Endodermal cell (in vitro differentiated cells): ENCODE measurements at regions not wholly inside any gene's neighbourhood (a gene's known extent, or its start where the extent isn't known, plus 50 kb on each side); places are given as distances from the start of the nearest gene placed in this dataset.

Experiments
- DNase-seq: peaks from one replicate; pipeline ENCODE4 v3.0.0-alpha.2; 2017
- H3K27ac ChIP-seq: 2 replicates; pipeline ENCODE4 v1.5.1; 2013; ENCODE audit warnings: mild to moderate bottlenecking, low read depth, low read length, moderate library complexity
- H3K27me3 ChIP-seq: 2 replicates; pipeline ENCODE4 v1.6.1; 2013; ENCODE audit warnings: mild to moderate bottlenecking, low read length, moderate library complexity; ENCODE audit not compliant: insufficient read depth, control insufficient read depth, poor library complexity, severe bottlenecking
- H3K36me3 ChIP-seq: 2 replicates; pipeline ENCODE4 v1.7.0; 2013; ENCODE audit warnings: mild to moderate bottlenecking, low read length, moderate library complexity; ENCODE audit not compliant: control insufficient read depth, insufficient read depth
- H3K4me1 ChIP-seq: one replicate; pipeline ENCODE4 v1.7.0; 2013; ENCODE audit warnings: low read length; ENCODE audit not compliant: control insufficient read depth, insufficient read depth
- H3K4me3 ChIP-seq: 2 replicates; pipeline ENCODE4 v1.5.1; 2013; ENCODE audit warnings: mild to moderate bottlenecking, low read length, moderate library complexity
- H3K9ac ChIP-seq: 2 replicates; pipeline ENCODE4 v1.6.1; 2013; ENCODE audit warnings: mild to moderate bottlenecking, low read length, moderate library complexity; ENCODE audit not compliant: poor library complexity, severe bottlenecking; ENCODE audit errors: extremely low read depth
- H3K9me3 ChIP-seq: 2 replicates; pipeline ENCODE4 v1.6.1; 2013; ENCODE audit warnings: mild to moderate bottlenecking, low read length, moderate library complexity; ENCODE audit not compliant: control insufficient read depth
- H3K27ac Mint-ChIP-seq: 2 replicates; pipeline ENCODE4 v1.8.0; 2020; ENCODE audit warnings: mixed read lengths
- H3K27me3 Mint-ChIP-seq: 2 replicates; pipeline ENCODE4 v1.8.0; 2021; ENCODE audit warnings: mild to moderate bottlenecking, mixed read lengths; ENCODE audit not compliant: insufficient read depth
- H3K36me3 Mint-ChIP-seq: 2 replicates; pipeline ENCODE4 v1.8.0; 2020; ENCODE audit warnings: low read depth, mixed read lengths
- H3K4me1 Mint-ChIP-seq: 2 replicates; pipeline ENCODE4 v1.8.0; 2020; ENCODE audit warnings: mixed read lengths
- H3K4me3 Mint-ChIP-seq: 2 replicates; pipeline ENCODE4 v1.8.0; 2020; ENCODE audit warnings: mild to moderate bottlenecking, moderate library complexity, mixed read lengths
- H3K9me3 Mint-ChIP-seq: 2 replicates; pipeline ENCODE4 v1.8.0; 2020; ENCODE audit warnings: mild to moderate bottlenecking, mixed read lengths
- CTCF ChIP-seq: fragments of 200-600 bp; sonication (generic); conservative IDR thresholded peaks from 2 replicates; pipeline ENCODE4 v1.5.0; 2021; ENCODE audit warnings: antibody characterized with exemption, mild to moderate bottlenecking
- WGBS, 2 experiments: methylation state at CpG; one replicate each; pipeline versions ENCODE4 v1.1.5 to v1.1.7; 2013; ENCODE audit warnings: missing lambda C conversion rate in 2 of 2, mixed read lengths in 1 of 2; ENCODE audit not compliant: insufficient coverage in 1 of 2, insufficient read length in 1 of 2; 5-methylcytosine and 5-hydroxymethylcytosine counted together

DNA sequence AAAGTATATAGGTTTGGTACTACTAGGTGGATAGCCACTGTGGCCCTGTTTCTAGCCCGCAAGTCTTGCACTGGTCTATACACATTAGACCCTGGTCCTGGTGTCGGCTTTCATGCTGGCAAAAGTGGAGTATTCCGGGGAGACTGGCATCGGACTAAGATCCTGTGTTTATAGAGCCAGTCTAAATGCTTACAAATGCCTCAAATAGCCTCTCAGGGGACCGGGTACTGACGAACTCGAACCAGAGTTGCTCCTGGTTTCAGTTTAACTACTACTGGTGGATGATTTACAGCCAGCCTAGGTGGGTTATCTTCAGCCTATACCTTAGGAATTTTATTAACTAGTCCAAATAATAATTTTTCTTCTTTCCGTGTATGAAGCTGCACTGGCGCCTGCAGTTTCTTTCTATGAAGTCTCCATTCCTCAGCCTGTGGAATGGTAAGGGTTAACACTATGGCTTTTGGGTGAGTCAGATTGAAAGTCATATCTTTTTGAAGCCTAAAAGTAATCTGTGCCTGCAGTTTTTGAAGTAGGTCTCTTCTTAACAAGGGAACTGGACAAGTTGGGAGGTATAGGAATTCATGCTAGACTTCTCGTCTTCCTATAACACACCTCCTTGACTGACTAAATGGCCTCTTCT, 51.3 kb downstream of the OR10H4 start:
- no peak overlapping the region for H3K4me3 Mint-ChIP-seq
- H3K9me3 Mint-ChIP-seq: peaks cover 97% of the 10 kb centered on the region
- Histone ChIP-seq H3K4me1 (no peaks in the 10 kb centered on the region), H3K9me3 (peaks cover 66% of the 10 kb centered on the region), H3K9ac (no peak overlapping the region), H3K27me3 (no peaks in the 10 kb centered on the region), H3K36me3 (no peaks in the 10 kb centered on the region), H3K27ac (no peak overlapping the region), H3K4me3 (no peak overlapping the region)
- no peak for DNase-seq
- TF ChIP-seq CTCF: no peak
- no peaks in the 10 kb centered on the region for H3K27me3 Mint-ChIP-seq
- H3K36me3 Mint-ChIP-seq: no peaks in the 10 kb centered on the region
- H3K4me1 Mint-ChIP-seq: no peaks in the 10 kb centered on the region
- no peak overlapping the region for H3K27ac Mint-ChIP-seq
- WGBS, 2 experiments: 76 to 78% methylated on average over 8 to 10 of the region's 10 CpGs

DNA sequence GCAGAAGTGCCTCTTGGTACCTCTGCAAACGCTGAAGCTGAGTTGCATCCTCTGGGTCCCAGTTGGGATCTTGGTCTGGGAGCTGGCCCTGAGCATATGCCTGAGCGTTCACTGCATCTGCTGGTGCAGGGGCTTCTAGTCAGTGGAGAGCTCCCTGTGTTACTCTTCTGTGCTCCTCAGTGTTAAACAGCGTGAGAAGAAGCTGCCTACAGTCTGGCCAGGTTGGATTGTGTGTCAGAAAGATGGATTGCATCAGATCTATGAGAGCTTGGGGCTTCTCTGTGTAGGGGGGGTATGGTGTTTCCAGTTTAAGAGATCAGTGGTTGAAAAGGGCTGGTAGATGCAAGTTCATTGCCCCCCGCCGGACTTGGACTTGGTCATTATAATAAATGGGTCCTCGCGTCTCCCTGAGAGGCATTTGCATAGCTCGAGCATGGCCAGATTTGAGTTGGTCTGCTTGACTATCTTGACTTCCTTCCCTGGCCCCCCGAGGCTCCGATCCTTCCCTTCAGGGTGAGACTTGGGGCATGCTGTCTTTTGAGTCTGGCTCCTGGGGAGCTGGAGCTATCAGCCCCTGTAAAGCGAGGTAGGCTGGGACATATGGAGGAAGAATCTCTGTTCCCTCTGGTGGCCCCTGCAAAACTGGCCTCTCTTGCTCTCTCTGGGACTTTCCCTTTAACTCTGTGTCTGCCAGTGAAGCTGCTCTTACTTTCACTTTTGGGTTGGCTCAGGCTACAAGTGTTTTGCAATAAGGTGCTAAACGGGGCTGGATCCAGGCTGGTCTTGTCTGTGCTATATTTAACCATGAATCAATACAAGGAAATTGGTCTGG, 52.9 kb downstream of the OR10H4 start:
- Mint-ChIP-seq H3K27ac (no peak overlapping the region), H3K9me3 (peaks cover 95% of the 10 kb centered on the region), H3K27me3 (no peaks in the 10 kb centered on the region), H3K36me3 (no peaks in the 10 kb centered on the region), H3K4me1 (no peaks in the 10 kb centered on the region), H3K4me3 (no peak overlapping the region)
- Histone ChIP-seq H3K9ac (no peak overlapping the region), H3K4me3 (no peak overlapping the region), H3K9me3 (peaks cover 68% of the 10 kb centered on the region), H3K36me3 (no peaks in the 10 kb centered on the region), H3K27ac (no peak overlapping the region), H3K4me1 (no peaks in the 10 kb centered on the region), H3K27me3 (no peaks in the 10 kb centered on the region)
- no peak for DNase-seq
- TF ChIP-seq CTCF: no peak
- WGBS, 2 experiments: 77 to 80% methylated on average over 12 of the region's 12 CpGs

DNA sequence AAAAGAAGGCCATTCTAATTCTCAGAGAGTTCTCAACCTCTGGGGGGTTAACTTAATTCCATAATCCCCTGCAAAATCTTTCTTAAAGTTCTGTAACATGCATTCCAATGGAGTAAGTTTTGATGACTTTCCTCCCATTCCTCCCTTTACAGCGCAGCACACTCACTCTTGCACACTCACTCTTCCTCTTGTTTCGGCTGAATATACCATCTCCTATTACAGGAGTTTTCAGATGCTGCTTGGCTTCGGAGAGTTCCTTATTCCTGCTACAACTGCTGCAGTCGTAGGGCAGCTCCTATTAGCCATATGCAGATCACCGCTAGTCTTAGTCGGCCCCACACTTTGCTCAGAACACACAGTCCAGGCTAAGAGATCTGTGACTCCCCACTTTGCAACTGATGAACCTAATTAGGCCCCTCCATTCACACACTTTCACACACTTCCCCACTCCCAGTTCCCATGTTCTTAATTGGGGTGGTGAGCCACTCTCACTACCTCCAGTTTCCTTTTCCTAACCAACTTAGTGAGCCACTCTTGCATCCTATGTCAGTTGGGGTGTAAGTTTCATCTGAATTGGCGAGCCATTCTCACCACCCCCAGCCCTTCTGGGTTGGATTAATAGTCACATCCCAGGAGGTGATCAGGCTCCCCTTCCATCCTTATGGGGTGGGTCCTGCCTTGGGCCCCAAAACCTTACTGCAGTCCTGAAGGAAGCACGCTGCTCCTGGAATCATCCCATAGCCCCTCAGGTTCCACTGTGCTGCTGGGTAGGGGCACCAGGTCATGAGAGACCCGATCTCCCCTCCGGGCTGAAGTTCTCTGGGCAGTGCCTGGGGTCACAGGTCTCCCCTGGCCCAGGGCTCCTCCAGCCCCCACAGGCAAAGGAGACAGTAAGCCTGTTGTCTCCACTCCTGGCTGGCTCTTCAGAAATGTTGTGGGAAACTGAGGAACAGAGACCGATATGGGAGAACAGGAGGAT, 53.9 kb downstream of the OR10H4 start:
- H3K4me1 Mint-ChIP-seq: no peaks in the 10 kb centered on the region
- H3K4me3 ChIP-seq: no peak overlapping the region
- no peaks in the 10 kb centered on the region for H3K27me3 Mint-ChIP-seq
- H3K27me3 ChIP-seq: no peaks in the 10 kb centered on the region
- DNase-seq: no peak
- H3K4me3 Mint-ChIP-seq: no peak overlapping the region
- H3K27ac Mint-ChIP-seq: no peak overlapping the region
- no peaks in the 10 kb centered on the region for H3K36me3 ChIP-seq
- no peak for TF ChIP-seq CTCF
- no peak overlapping the region for H3K27ac ChIP-seq
- H3K9ac ChIP-seq: no peak overlapping the region
- peaks cover 91% of the 10 kb centered on the region for H3K9me3 Mint-ChIP-seq
- no peaks in the 10 kb centered on the region for H3K36me3 Mint-ChIP-seq
- peaks cover 62% of the 10 kb centered on the region for H3K9me3 ChIP-seq
- WGBS, 2 experiments: 75 to 76% methylated on average over 7 to 11 of the region's 11 CpGs
- no peaks in the 10 kb centered on the region for H3K4me1 ChIP-seq
